HFF-Myc (cell line): ENCODE measurements at regions not wholly inside any gene's neighbourhood (a gene's known extent, or its start where the extent isn't known, plus 50 kb on each side); places are given as distances from the start of the nearest gene placed in this dataset.
"Not testable (repeated sequence)": the region's sequence is repeated elsewhere in the genome, so short reads cannot be mapped to it uniquely, and the experiment has no call there.

Source experiments
- DNase-seq: peaks from one replicate; pipeline ENCODE4 v3.0.0-alpha.2; 2011; ENCODE audit warnings: low read depth; ENCODE audit errors: extremely low read depth
- H3K4me3 ChIP-seq: replicated peaks from 2 replicates; pipeline ENCODE4 v1.5.1; 2011; ENCODE audit warnings: low read depth, mild to moderate bottlenecking, control low read depth, low read length
- TF ChIP-seq, protein P1 (sequence below): IDR thresholded peaks from 2 replicates; pipeline ENCODE4 v1.5.1; 2012; ENCODE audit warnings: mild to moderate bottlenecking, low read depth, low read length, control low read depth; ENCODE audit errors: missing control alignments

DNA sequence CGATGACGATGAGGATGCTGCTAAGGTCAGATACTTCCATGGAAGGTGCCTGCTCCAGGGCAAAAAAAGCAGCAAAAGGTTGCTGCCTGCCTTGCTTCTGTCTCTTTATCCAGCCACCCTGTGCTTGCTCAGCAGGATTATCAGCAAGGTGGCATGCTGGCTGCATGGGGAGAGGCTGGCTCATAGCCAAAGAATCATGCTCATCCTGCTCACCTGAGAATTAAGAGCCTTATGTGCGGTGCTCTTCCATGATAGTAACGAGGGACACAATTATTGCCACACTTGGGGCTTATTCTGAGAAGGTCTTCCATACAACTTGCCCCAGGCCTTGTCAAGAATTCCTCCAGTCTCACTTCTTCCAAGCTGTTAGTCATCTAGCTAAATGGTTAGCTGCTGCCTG is 60.4 kb upstream of the SEC11C start:
- TF ChIP-seq, protein P1, sequence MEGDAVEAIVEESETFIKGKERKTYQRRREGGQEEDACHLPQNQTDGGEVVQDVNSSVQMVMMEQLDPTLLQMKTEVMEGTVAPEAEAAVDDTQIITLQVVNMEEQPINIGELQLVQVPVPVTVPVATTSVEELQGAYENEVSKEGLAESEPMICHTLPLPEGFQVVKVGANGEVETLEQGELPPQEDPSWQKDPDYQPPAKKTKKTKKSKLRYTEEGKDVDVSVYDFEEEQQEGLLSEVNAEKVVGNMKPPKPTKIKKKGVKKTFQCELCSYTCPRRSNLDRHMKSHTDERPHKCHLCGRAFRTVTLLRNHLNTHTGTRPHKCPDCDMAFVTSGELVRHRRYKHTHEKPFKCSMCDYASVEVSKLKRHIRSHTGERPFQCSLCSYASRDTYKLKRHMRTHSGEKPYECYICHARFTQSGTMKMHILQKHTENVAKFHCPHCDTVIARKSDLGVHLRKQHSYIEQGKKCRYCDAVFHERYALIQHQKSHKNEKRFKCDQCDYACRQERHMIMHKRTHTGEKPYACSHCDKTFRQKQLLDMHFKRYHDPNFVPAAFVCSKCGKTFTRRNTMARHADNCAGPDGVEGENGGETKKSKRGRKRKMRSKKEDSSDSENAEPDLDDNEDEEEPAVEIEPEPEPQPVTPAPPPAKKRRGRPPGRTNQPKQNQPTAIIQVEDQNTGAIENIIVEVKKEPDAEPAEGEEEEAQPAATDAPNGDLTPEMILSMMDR: no peak
- H3K4me3 ChIP-seq: no peak overlapping the region
- DNase-seq: no peak

DNA sequence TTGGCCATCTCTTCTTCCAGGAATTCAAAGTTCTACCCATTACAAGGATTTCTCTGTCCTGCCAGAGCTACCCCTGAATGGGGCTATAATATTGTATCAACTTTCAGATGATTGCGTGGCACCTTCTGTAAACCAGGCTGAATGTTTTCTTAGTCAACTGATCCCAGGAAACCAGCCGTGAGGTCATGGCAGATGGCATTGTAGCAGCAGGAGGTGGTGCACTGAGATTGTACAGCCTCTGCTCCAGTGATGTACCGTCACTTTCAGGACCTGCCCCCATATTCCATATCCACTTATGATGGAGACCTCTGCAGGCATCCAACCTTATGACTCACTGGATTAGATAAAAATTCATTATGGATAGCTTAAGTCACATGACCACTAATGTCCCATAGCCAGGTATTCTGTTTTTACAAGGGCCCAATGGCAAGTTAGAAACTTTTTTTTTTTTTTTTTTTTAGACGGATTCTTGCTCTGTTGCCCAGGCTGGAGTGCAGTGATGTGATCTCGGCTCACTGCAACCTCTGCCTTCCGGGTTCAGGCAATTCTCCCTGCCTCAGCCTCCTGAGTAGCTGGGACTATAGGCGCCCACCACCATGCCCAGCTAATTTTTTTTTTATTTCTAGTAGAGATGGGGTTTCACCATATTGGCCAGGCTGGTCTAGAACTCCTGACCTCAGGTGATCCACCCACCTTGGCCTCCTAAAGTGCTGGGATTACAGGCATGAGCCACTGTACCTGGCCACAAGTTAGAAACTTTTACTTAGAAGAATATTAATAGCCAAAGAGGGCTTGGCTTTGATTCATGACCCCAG is 59.8 kb upstream of the SEC11C start:
- DNase-seq, H3K4me3 ChIP-seq: not testable (repeated sequence)

DNA sequence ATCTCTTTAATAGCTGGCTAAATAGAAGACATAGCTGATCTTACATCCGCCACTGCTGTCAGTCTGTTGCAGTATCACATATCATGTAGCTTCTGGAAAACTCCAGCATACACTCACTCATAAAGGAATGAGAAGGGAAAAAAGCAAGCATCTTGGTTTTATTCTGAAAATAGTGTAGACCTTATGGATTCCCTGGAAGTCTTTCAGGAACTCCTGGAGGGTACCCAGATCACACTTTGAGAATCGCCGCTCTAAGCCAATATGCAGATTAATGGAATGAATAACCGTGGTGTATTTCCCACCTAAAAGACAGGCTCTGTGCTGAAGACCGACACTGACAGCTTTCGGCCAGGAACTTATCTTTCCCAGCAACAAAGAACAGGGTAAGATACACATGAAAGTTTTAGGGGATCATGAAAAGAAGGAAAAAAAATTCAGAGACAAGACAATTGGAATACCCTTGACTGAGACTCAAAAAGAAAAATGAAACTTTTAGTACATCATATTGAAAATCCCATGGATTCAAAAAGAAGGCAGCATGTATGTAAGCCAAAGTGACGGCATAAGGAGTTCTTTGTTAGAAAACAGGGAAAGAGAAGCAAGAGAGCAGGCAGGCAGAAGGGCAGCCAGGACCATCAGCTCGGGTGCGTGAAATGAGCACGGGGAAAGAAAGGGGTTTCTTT is 56.4 kb upstream of the SEC11C start:
- H3K4me3 ChIP-seq: no peak overlapping the region
- no peak for DNase-seq
- TF ChIP-seq, protein P1: no peak

DNA sequence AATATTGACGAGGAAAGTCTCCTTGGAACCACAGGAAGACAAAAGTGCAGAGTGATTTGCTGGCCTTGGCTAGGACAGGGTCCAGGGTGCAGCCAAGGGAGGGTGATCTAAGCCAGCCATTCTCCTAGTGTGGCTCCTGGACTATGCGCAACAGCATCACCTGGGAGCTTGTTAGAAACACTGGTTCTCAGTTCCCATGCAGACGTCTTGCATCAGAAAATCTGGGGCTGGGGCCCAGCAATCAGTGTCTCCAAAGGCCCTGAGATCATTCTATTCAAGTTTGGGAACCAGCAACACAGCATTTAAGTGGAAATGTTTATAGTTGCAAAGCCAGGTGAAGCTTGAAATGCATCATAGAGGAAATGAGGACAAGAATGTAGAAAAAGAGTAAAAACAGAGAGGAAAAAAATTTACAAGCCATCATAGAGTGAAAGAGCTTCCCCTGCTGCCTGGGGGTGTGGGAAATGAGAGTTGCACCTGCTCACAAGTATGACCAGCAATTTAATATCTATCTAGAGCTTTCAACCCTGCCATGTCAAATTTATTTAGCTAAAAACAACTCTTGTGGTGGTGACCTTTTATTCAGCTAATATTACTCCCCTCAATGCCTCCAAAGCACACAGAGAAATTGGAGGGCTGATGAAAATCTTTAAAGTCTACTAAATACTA is 54.4 kb upstream of the SEC11C start:
- DNase-seq: no peak
- no peak overlapping the region for H3K4me3 ChIP-seq
- TF ChIP-seq, protein P1: no peak

DNA sequence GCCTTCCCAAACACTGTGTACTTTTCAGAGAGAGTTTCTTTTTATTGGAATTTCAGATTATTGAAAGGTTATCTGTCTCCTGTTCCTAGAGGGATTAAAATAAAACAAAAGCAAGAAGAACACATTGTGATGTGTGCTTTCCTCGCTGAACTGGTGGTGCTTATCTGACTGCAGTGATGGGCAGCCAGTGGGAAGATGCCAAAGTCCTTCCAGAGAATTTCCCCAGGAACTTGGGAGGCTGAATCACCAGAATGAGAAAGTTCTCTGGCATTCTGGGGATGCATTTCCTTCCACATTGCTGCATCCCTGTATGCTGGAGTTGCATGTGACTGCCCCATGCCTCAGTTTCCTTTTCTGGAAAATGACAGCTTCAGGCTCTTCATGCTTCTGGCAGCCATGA is 53.9 kb upstream of the SEC11C start:
- TF ChIP-seq, protein P1: no peak
- DNase-seq: no peak
- no peak overlapping the region for H3K4me3 ChIP-seq

DNA sequence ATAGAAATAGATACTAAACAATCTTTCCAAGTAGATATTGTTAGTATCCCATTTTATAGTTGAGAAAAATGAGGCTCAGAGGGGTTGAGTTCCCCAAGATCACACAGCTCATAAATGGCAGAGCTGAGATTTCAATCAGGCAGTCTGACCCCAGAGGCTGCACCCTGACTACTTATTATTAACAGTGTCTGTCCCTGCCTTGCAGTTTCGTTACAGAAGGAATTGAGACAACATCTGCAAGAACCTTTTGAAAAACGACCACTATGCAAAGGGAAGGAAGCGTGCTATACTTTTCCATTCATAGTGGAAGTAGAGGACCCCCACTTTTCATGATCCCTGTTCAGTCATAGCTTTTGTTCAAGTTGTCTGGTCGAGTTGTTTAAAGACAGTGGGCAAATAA is 53.2 kb upstream of the SEC11C start:
- TF ChIP-seq, protein P1: no peak
- no peak overlapping the region for H3K4me3 ChIP-seq
- DNase-seq: no peak

DNA sequence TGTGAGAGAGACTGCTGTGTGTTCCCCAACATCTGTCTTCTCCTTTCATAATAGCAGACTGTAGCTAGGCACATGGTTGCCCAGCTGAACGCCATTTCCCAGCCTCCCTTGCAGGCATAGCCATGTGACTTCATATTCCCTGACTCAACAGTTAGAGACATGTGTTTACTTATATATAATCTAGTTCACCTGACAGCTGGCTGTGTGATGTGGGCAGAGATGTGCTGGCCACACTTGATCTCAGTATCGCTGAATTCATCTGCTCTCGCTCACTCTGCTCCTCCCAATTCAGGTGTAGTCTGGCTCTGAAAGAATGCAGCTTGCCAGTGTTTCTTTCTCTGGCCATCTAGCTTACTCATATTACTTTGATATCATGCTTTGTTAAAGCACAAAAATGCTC is 52.3 kb upstream of the SEC11C start:
- TF ChIP-seq, protein P1: no peak
- no peak overlapping the region for H3K4me3 ChIP-seq
- no peak for DNase-seq
